ENCODE measurements at regions not wholly inside any gene's neighbourhood (a gene's known extent, or its start where the extent isn't known, plus 50 kb on each side); places are given as distances from the start of the nearest gene placed in this dataset.

- no peaks in the 10 kb centered on the region for H3K27me3 ChIP-seq (ENCODE audit: control insufficient read depth, insufficient read depth, low read length)
- no peak for TF ChIP-seq CTCF (IDR thresholded peaks at IDR 0.05; ENCODE audit: insufficient read depth, low read length, poor library complexity, severe bottlenecking)
- DNase-seq (ENCODE audit: low read depth) = no peak
- H3K4me3 ChIP-seq (ENCODE audit: low read depth, low read length) = no peak overlapping the region
- H3K36me3 ChIP-seq (ENCODE audit: control insufficient read depth, insufficient read depth, low read length) = no peaks in the 10 kb centered on the region
Observed at GRCh38 chr6:11903645-11904044, 108.5 kb upstream of the HIVEP1 start.

- no peaks in the 10 kb centered on the region for H3K36me3 ChIP-seq (ENCODE audit: control insufficient read depth, insufficient read depth, low read length)
- no peaks in the 10 kb centered on the region for H3K27me3 ChIP-seq (ENCODE audit: control insufficient read depth, insufficient read depth, low read length)
- TF ChIP-seq CTCF (IDR thresholded peaks at IDR 0.05; ENCODE audit: insufficient read depth, low read length, poor library complexity, severe bottlenecking) = no peak
- H3K4me3 ChIP-seq (ENCODE audit: low read depth, low read length) = no peak overlapping the region
- no peak for DNase-seq (ENCODE audit: low read depth)
Observed at GRCh38 chr6:11902527-11902926, 109.6 kb upstream of the HIVEP1 start.

- Histone ChIP-seq H3K36me3 (ENCODE audit: control insufficient read depth, insufficient read depth, low read length) (no peaks in the 10 kb centered on the region), H3K27me3 (ENCODE audit: control insufficient read depth, insufficient read depth, low read length) (no peaks in the 10 kb centered on the region), H3K4me3 (ENCODE audit: low read depth, low read length) (no peak overlapping the region)
- TF ChIP-seq CTCF (IDR thresholded peaks at IDR 0.05; ENCODE audit: insufficient read depth, low read length, poor library complexity, severe bottlenecking) = no peak
- no peak for DNase-seq (ENCODE audit: low read depth)
Observed at GRCh38 chr6:11900662-11901598, 111.2 kb upstream of the HIVEP1 start.

GRCh38 chr6:11899645-11900044, 112.5 kb upstream of the HIVEP1 start:
- no peak overlapping the region for H3K4me3 ChIP-seq (ENCODE audit: low read depth, low read length)
- DNase-seq (ENCODE audit: low read depth) = no peak
- no peaks in the 10 kb centered on the region for H3K27me3 ChIP-seq (ENCODE audit: control insufficient read depth, insufficient read depth, low read length)
- no peaks in the 10 kb centered on the region for H3K36me3 ChIP-seq (ENCODE audit: control insufficient read depth, insufficient read depth, low read length)
- TF ChIP-seq CTCF (IDR thresholded peaks at IDR 0.05; ENCODE audit: insufficient read depth, low read length, poor library complexity, severe bottlenecking) = no peak

- DNase-seq (ENCODE audit: low read depth) = no peak
- no peak overlapping the region for H3K4me3 ChIP-seq (ENCODE audit: low read depth, low read length)
- TF ChIP-seq CTCF (IDR thresholded peaks at IDR 0.05; ENCODE audit: insufficient read depth, low read length, poor library complexity, severe bottlenecking) = no peak
Observed at GRCh38 chr6:11894212-11894611, 115.6 kb upstream of the ADTRP start.

GRCh38 chr6:11891547-11891946, 112.9 kb upstream of the ADTRP start:
- Histone ChIP-seq H3K27me3 (ENCODE audit: control insufficient read depth, insufficient read depth, low read length) (no peaks in the 10 kb centered on the region), H3K36me3 (ENCODE audit: control insufficient read depth, insufficient read depth, low read length) (no peaks in the 10 kb centered on the region), H3K4me3 (ENCODE audit: low read depth, low read length) (no peak overlapping the region)
- TF ChIP-seq CTCF (IDR thresholded peaks at IDR 0.05; ENCODE audit: insufficient read depth, low read length, poor library complexity, severe bottlenecking) = no peak
- DNase-seq (ENCODE audit: low read depth) = no peak

More at GRCh38 chr6:11894212-11894611, 115.6 kb upstream of the ADTRP start:
- no peaks in the 10 kb centered on the region for H3K27me3 ChIP-seq (ENCODE audit: control insufficient read depth, insufficient read depth, low read length)
- no peaks in the 10 kb centered on the region for H3K36me3 ChIP-seq (ENCODE audit: control insufficient read depth, insufficient read depth, low read length)

All from kidney epithelial cell (primary cell).